GM10847 (cell line): ENCODE measurements at regions not wholly inside any gene's neighbourhood (a gene's known extent, or its start where the extent isn't known, plus 50 kb on each side); places are given as distances from the start of the nearest gene placed in this dataset.

Experiments used
- POLR2A ChIP-seq: IDR thresholded peaks from 2 replicates; pipeline ENCODE4 v1.6.1; 2011; ENCODE audit not compliant: insufficient read length; ENCODE audit errors: extremely low read depth

DNA sequence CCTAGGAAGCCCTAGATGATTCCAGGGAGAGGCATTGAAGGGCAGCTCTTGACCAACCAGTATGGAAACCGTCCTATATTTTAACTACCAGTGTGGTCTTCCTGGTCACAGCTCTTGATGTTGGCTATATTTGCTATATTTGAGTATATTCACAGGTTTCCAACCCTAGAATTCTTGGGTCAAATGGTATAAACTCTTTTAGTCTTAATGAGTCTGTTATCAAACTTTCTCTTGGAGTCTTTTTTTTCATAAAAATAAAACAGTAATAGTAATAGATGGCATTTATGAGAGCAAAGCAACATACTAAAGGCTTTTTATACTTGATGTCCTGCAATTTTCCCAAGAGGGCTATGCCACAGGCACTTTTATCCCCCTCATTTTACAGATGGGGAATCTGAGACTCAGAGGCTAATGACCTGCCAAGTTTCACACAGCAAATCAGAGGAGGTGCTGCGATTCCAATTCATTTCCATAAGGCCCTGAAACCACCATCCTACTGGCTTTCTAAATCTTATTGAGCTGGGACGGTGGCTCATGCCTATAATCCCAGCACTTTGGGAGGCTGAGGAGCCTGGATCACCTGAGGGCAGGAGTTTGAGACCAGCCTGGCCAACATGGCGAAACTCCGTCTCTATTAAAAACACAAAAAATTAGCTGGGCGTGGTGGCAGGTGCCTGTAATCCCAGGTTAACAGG is 217.2 kb upstream of the ZNF217 start:
- no peak for TF ChIP-seq POLR2A

GRCh38 chr20:53809728-53810365 is 216.2 kb upstream of the ZNF217 start:
- TF ChIP-seq POLR2A, result no peak

GRCh38 chr20:53809217-53809616 is 215.6 kb upstream of the ZNF217 start:
- no peak for TF ChIP-seq POLR2A

DNA sequence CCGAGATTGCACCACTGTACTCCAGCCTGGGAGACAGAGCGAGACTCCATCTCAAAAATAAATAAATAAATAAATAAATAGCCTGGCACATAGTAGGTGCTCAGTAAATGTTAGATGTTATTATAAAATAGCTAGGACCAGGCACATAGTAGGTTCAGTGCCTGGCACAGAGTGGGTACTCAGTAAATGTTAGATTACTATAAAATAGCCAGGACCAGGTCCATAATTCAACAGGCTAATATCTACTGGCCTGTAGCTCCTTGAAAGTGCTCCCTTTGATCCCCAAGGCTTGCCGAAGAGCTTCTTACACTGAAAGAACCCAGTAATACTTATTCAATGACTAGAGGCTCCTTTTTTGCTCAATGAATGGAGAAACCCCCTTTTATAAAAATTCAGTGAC is 215.1 kb upstream of the ZNF217 start:
- TF ChIP-seq POLR2A, result no peak

DNA sequence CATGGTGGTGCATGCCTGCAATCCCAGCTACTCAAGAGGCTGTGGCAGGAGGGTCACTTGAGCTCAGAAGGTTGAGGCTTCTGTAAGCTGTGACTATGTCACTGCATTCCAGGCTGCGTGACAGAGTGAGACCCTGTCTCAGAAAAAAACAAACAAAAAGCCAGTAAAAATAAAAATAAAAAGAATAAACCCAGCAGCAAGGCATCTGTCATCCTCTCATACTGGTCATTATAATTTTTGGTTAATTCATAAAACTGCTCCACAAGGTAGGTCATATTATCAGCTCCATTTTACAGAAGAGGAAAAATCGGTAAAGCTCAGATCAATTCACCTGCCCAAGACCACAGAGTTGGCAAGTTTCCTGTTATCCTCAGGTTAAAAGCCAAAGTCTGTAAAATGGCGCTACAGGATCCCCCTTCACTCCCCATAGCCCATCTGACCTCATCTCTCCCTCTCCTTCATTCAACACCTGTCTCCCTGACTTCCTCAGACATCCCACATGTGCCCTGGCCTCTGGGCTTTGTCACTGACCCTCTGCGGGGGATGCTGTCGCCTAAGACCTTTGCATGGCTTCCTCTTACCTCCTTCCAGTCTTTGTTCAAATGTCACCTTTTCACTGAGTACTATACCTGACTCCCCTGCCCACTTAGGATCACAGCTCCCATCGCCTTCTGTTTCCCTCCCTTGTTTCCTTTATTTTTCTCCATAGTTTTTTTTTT is 213.2 kb upstream of the ZNF217 start:
- TF ChIP-seq POLR2A, result no peak

DNA sequence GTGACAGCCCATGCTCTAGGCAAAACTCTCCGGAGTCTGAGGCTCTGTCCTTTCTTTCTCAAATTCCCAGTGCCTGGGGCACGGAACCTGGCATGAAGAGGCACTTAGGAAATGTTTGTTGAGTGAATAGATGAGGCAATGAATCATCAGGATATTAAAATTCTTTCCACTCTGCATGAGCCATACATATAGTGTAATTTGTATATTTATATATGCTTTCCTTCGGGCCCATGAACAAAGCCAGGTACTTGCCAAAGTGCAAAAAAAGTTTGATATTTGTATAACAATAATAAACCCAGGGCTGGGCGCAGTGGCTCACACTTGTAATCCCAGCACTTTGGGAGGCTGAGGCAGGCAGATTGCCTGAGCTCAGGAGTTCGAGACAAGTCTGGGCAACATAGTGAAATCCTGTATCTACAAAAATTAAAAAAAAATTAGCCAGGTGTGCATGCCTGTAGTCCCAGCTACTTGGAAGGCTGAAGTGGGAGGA is 212.3 kb upstream of the ZNF217 start:
- no peak for TF ChIP-seq POLR2A

GRCh38 chr20:53804920-53805894 is 211.6 kb upstream of the ZNF217 start:
- TF ChIP-seq POLR2A, result no peak

GRCh38 chr20:53803492-53804155 is 210.0 kb upstream of the ZNF217 start:
- no peak for TF ChIP-seq POLR2A

DNA sequence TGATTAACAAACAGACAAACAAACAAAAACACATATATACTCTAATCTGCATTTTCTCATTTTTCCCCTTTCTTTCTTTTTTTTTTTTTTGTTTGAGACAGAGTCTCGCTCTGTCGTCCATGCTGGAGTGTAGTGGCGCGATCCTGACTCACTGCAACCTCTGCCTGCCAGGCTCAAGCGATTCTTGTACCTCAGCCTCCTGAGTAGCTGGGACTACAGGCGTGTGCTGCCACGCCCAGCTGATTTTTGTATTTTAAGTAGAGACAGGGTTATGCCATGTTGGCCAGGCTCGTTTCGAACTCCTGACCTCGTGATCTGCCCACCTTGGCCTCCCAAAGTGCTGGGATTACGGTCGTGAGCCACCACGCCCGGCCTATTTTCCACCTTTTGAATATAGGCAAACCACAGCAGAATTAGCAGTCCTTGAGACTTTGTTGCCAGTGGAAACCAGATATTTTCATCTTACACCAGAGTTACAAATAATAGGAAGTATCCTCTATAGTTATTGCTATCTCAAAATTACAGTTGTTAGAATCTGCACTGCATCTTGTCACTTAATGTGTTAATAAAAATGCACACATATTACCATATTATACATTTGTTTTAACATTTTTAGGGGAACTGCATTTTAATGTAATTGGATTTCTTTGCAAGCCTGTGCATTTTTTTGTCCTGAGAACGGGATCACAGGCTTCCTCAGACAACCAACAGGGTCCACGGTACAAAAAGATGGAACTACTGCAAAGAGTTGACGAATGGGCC is 208.2 kb upstream of the ZNF217 start:
- no peak for TF ChIP-seq POLR2A

DNA sequence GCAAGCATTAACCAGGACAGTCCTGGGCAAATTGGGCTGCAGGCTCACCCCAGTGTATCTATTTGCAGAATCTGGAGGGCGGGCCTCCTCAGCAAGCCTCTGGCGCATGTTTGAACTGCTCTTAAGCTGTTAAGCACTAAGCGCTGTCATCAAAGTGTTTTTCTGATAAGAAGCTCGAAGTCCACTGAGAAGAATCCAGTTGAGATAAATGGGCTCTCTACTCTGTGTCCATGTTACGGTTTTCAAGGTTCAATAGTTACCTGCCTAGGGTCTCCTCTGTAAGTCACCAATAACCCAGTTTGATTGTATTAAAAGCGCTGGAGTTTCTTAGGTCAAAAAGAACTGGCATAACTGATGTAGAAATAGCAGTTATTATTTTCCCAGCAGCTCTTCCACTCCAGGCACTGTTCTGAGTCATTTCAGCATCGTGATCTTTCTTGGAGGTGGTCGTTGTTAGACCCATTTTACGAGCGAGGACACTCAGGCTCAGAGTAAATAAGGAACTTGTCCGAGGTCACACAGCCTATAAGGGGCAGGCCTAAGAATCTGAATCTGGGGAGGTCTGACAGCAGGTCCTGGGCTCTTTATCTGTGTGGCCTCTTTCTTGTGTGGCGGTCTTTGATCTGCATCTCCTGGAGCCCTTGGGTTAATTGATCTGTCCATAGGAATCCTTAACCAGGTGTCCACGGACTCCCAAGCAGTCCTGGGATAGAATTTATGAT is 207.4 kb upstream of the ZNF217 start:
- TF ChIP-seq POLR2A, result no peak

GRCh38 chr20:53800418-53800817 is 206.8 kb upstream of the ZNF217 start:
- TF ChIP-seq POLR2A, result no peak

DNA sequence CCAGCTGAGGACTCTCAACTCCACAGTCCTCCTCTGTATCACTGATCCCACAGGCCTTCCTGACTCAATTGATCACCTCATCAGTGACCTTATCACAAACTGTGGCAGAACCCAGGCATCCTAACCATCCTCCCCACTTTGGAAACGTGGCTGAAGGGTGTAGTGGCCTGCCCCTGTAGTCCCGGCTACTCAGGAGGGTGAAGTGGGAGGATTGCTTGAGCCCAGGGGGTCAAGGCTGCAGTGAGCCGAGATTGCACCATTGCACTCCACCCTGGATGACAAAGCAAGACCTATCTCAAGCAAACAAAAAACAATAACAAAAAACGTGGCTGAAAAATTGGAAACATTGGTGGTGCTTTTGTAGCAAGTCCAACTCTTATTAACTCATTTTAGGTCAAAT is 203.4 kb upstream of the ZNF217 start:
- TF ChIP-seq POLR2A, result no peak

GRCh38 chr20:53795170-53795569 is 201.5 kb upstream of the ZNF217 start:
- no peak for TF ChIP-seq POLR2A
